Vagina (tissue), 2 donors: ENCODE measurements at regions not wholly inside any gene's neighbourhood (a gene's known extent, or its start where the extent isn't known, plus 50 kb on each side); places are given as distances from the start of the nearest gene placed in this dataset.

Experiments
- CTCF ChIP-seq, 3 experiments: fragments of 450-650 bp in 2 of 3; fragments of 200-600 bp in 1 of 3; sonication (generic) in 1 of 3; IDR thresholded peaks; one replicate each; pipeline ENCODE4 v1.5.1; 2017 to 2019; ENCODE audit warnings: antibody characterized with exemption in 3 of 3, mild to moderate bottlenecking in 2 of 3, moderate library complexity in 2 of 3
- POLR2A ChIP-seq, 2 donors: fragments of 450-650 bp; IDR thresholded peaks; one replicate each; pipeline ENCODE4 v1.6.1; 2017; ENCODE audit warnings: antibody characterized with exemption in 2 of 2, mild to moderate bottlenecking in 2 of 2, moderate library complexity in 2 of 2

GRCh38 chr1:188611432-188611831 is 1782.7 kb downstream of the PLA2G4A start:
- TF ChIP-seq CTCF (IDR thresholded peaks at IDR 0.05): no peak
- TF ChIP-seq POLR2A (IDR thresholded peaks at IDR 0.05): no peak
